ENCODE measurements at regions not wholly inside any gene's neighbourhood (a gene's known extent, or its start where the extent isn't known, plus 50 kb on each side); places are given as distances from the start of the nearest gene placed in this dataset.

DNA sequence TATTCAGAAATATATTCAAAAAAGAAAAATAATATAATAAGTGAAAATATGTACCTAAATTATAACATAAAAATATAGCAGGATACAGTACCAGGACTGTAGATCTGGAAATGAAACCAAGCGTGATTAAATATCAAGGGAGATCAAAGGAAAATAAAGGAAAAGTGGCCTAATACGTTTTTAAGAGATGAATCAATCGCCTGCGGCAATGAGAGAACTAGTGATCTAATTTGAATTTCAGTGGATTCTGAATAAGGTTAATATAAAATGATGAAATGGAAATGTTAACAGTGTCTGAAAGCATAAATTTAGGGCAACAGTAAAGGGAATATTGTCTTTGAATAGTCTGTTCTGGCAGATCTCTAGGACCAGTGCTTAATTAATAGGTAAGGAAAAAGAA is 1761.9 kb upstream of the ACO1 start:
- Histone ChIP-seq H4K20me1 (replicated peaks; ENCODE audit: control insufficient read depth, insufficient read depth, low read length) (no peaks in the 10 kb centered on the region), H3K4me2 (ENCODE audit: insufficient read depth, low read length) (no peak overlapping the region), H3K4me1 (replicated peaks in 1 of 2; ENCODE audit: control insufficient read depth in 2 of 2, insufficient read depth in 2 of 2, low read length in 2 of 2) (no peaks in the 10 kb centered on the region), H3K27me3 (ENCODE audit: control insufficient read depth in 2 of 2, insufficient read depth in 2 of 2, low read length in 2 of 2) (no peaks in the 10 kb centered on the region), H3K9me1 (ENCODE audit: control insufficient read depth, insufficient read depth, low read length) (no peaks in the 10 kb centered on the region), H3K79me2 (ENCODE audit: control insufficient read depth, insufficient read depth, low read length) (no peaks in the 10 kb centered on the region), H3K9ac (ENCODE audit: insufficient read depth in 1 of 2, low read depth in 2 of 2, low read length in 2 of 2) (no peak overlapping the region), H3K27ac (ENCODE audit: extremely low read depth, low read depth, low read length) (no peak overlapping the region), H3K36me3 (ENCODE audit: control insufficient read depth, insufficient read depth, low read length) (no peaks in the 10 kb centered on the region), H2AFZ (ENCODE audit: low read depth, low read length) (no peak overlapping the region), H3K4me3 (no peak overlapping the region), H3K9me3 (replicated peaks; ENCODE audit: control insufficient read depth, insufficient read depth, low read depth, low read length) (no peaks in the 10 kb centered on the region)
- ChIA-PET POLR2A (no interaction called here), CTCF (ENCODE audit: low intra/inter-chr PET ratio) (no interaction called here)
- in situ Hi-C loops (cut with MboI) = no loop called here
- DNase-seq (ENCODE audit: extremely low read depth in 1 of 4, low spot score in 3 of 4) = no peak
- intact Hi-C loops (cut with micrococcal nuclease) = no loop called here
- ATAC-seq = no peak
- TF ChIP-seq ZEB2 (IDR thresholded peaks at IDR 0.05) = no peak
- TF ChIP-seq ZFPM2 (CRISPR knock-in tag; IDR thresholded peaks at IDR 0.05) = no peak
- TF ChIP-seq MIER1 (IDR thresholded peaks at IDR 0.05; ENCODE audit: low read depth) = no peak
- no peak for TF ChIP-seq ZKSCAN1 (IDR thresholded peaks at IDR 0.05; ENCODE audit: low read depth, low read length)
- no TSS peak for BruUV-seq (replicated peaks)
- no peak for FAIRE-seq
- WGBS (ENCODE audit: insufficient coverage, low coverage, missing lambda C conversion rate) = no CpG with 5 or more reads among the region's 4 CpGs

DNA sequence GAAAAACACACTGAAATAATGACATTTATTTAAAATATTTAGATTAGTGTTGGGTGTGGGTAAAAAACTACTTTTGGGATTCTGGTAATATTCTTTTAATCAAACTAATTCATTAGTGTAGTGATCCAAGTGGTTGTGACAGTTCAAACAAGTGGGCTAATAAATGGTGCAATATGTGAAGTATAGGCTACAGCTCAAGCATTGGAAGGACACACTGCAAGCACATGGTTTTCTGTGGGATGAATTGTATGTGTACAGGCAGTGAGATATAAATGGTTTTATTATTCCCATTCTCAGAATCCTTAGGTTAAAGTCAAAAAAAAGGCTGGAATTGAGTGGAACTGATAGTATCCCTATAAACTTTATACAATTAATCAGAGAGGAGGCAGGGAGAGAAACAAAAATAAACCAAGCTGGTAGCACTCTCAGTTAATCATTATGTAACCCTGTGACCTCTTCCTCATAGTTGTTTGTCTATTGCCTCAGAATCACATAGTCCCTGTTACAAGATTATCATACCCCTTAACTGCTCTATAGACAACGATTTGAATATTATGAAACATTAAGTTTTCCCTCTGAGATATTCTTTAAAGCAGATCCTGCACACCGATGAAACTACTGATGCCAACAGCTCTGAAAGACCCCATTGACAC is 1755.4 kb upstream of the ACO1 start:
- H3K9me1 ChIP-seq (ENCODE audit: control insufficient read depth, insufficient read depth, low read length) = no peaks in the 10 kb centered on the region
- FAIRE-seq (no peak), DNase-seq (ENCODE audit: extremely low read depth in 1 of 4, low spot score in 3 of 4) (no peak), ATAC-seq (no peak)
- H3K9me3 ChIP-seq (replicated peaks; ENCODE audit: control insufficient read depth, insufficient read depth, low read depth, low read length) = no peaks in the 10 kb centered on the region
- no peaks in the 10 kb centered on the region for H3K27me3 ChIP-seq (ENCODE audit: control insufficient read depth in 2 of 2, insufficient read depth in 2 of 2, low read length in 2 of 2)
- no CpG with 5 or more reads among the region's 2 CpGs for WGBS (ENCODE audit: insufficient coverage, low coverage, missing lambda C conversion rate)
- no peak overlapping the region for H3K4me2 ChIP-seq (ENCODE audit: insufficient read depth, low read length)
- H2AFZ ChIP-seq (ENCODE audit: low read depth, low read length) = no peak overlapping the region
- no TSS peak for BruUV-seq (replicated peaks)
- ChIA-PET CTCF (ENCODE audit: low intra/inter-chr PET ratio) (no interaction called here), POLR2A (no interaction called here)
- no peak for TF ChIP-seq KDM1A (IDR thresholded peaks at IDR 0.05)
- no peak for TF ChIP-seq ZNF764 (CRISPR knock-in tag; IDR thresholded peaks at IDR 0.05; ENCODE audit: low read depth)
- no peak for TF ChIP-seq STAT5A (IDR thresholded peaks at IDR 0.05; ENCODE audit: borderline replicate concordance, low read length)
- no peak for TF ChIP-seq MCM7 (IDR thresholded peaks at IDR 0.05)
- TF ChIP-seq GTF2A2 (tag; IDR thresholded peaks at IDR 0.05) = no peak
- TF ChIP-seq, protein P1, sequence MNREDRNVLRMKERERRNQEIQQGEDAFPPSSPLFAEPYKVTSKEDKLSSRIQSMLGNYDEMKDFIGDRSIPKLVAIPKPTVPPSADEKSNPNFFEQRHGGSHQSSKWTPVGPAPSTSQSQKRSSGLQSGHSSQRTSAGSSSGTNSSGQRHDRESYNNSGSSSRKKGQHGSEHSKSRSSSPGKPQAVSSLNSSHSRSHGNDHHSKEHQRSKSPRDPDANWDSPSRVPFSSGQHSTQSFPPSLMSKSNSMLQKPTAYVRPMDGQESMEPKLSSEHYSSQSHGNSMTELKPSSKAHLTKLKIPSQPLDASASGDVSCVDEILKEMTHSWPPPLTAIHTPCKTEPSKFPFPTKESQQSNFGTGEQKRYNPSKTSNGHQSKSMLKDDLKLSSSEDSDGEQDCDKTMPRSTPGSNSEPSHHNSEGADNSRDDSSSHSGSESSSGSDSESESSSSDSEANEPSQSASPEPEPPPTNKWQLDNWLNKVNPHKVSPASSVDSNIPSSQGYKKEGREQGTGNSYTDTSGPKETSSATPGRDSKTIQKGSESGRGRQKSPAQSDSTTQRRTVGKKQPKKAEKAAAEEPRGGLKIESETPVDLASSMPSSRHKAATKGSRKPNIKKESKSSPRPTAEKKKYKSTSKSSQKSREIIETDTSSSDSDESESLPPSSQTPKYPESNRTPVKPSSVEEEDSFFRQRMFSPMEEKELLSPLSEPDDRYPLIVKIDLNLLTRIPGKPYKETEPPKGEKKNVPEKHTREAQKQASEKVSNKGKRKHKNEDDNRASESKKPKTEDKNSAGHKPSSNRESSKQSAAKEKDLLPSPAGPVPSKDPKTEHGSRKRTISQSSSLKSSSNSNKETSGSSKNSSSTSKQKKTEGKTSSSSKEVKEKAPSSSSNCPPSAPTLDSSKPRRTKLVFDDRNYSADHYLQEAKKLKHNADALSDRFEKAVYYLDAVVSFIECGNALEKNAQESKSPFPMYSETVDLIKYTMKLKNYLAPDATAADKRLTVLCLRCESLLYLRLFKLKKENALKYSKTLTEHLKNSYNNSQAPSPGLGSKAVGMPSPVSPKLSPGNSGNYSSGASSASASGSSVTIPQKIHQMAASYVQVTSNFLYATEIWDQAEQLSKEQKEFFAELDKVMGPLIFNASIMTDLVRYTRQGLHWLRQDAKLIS (CRISPR knock-in tag; IDR thresholded peaks at IDR 0.05) = no peak
- TF ChIP-seq HNRNPUL1 (IDR thresholded peaks at IDR 0.05; ENCODE audit: low read length) = no peak
- no peak for TF ChIP-seq HMG20B (CRISPR knock-in tag; IDR thresholded peaks at IDR 0.05)
- no peak for TF ChIP-seq XRCC4 (IDR thresholded peaks at IDR 0.05; ENCODE audit: extremely low read depth, insufficient read depth, insufficient read length)
- TF ChIP-seq ZKSCAN8 (CRISPR knock-in tag; IDR thresholded peaks at IDR 0.05) = no peak
- no peak for TF ChIP-seq ZNF316 (IDR thresholded peaks at IDR 0.05)
- TF ChIP-seq BRCA1 (IDR thresholded peaks at IDR 0.05) = no peak
- TF ChIP-seq BRCA1 (CRISPR knock-in tag; IDR thresholded peaks at IDR 0.05) = no peak
- H3K9ac ChIP-seq (ENCODE audit: insufficient read depth in 1 of 2, low read depth in 2 of 2, low read length in 2 of 2) = no peak overlapping the region
- no peak overlapping the region for H3K4me3 ChIP-seq
- no peaks in the 10 kb centered on the region for H3K4me1 ChIP-seq (replicated peaks in 1 of 2; ENCODE audit: control insufficient read depth in 2 of 2, insufficient read depth in 2 of 2, low read length in 2 of 2)
- H4K20me1 ChIP-seq (replicated peaks; ENCODE audit: control insufficient read depth, insufficient read depth, low read length) = no peaks in the 10 kb centered on the region
- in situ Hi-C loops (cut with MboI) = no loop called here
- no peaks in the 10 kb centered on the region for H3K79me2 ChIP-seq (ENCODE audit: control insufficient read depth, insufficient read depth, low read length)
- intact Hi-C loops (cut with micrococcal nuclease) = no loop called here
- H3K27ac ChIP-seq (ENCODE audit: extremely low read depth, low read depth, low read length) = no peak overlapping the region
- H3K36me3 ChIP-seq (ENCODE audit: control insufficient read depth, insufficient read depth, low read length) = no peaks in the 10 kb centered on the region

Data from K562 (cell line).